ENCODE measurements at regions not wholly inside any gene's neighbourhood (a gene's known extent, or its start where the extent isn't known, plus 50 kb on each side); places are given as distances from the start of the nearest gene placed in this dataset.

GRCh38 chr6:112002307-112002706 lies 51.6 kb upstream of the CCN6 start:
- no peak overlapping the region for H3K4me2 ChIP-seq
- H3F3A ChIP-seq (replicated peaks; ENCODE audit: low read depth) = no peaks in the 10 kb centered on the region
- no peaks in the 10 kb centered on the region for H3K79me2 ChIP-seq (replicated peaks; ENCODE audit: insufficient read depth)
- no peak overlapping the region for H3K27ac ChIP-seq (ENCODE audit: low read depth)
- H3K36me3 ChIP-seq (ENCODE audit: insufficient read depth) = no peaks in the 10 kb centered on the region
- H2AFZ ChIP-seq = no peak overlapping the region
- Mint-ChIP-seq H3K27ac (no peak overlapping the region), H3K27me3 (ENCODE audit: insufficient read depth, low read depth, poor library complexity) (no peaks in the 10 kb centered on the region), H3K36me3 (ENCODE audit: low read depth) (no peaks in the 10 kb centered on the region), H3K4me1 (peaks cover 7% of the 10 kb centered on the region; the same call in 2 of the 3 replicates), H3K9me3 (no peaks in the 10 kb centered on the region), H3K4me3 (no peak overlapping the region)
- DNase-seq (ENCODE audit: low spot score) (no peak), ATAC-seq (no peak)
- H3K4me1 ChIP-seq (ENCODE audit: insufficient read depth) = peaks cover 3% of the 10 kb centered on the region; the same call in 1 of the 2 replicates
- no peaks in the 10 kb centered on the region for H3K27me3 ChIP-seq (ENCODE audit: insufficient read depth)
- no peaks in the 10 kb centered on the region for H4K20me1 ChIP-seq (replicated peaks; ENCODE audit: insufficient read depth)
- H3K9me2 ChIP-seq (ENCODE audit: insufficient read depth) = 0 out of 2 replicates have a peak, but pooled peaks cover 5% of the 10 kb centered on the region
- TF ChIP-seq CREB1 (CRISPR knock-in tag; IDR thresholded peaks at IDR 0.05; ENCODE audit: low read depth) = no peak
- TF ChIP-seq ZNF331 (CRISPR knock-in tag; IDR thresholded peaks at IDR 0.05; ENCODE audit: low read depth) = no peak
- TF ChIP-seq NANOG (IDR thresholded peaks at IDR 0.05; ENCODE audit: borderline replicate concordance) = no peak
- TF ChIP-seq EZH2 (IDR thresholded peaks at IDR 0.05; ENCODE audit: low read depth, unreplicated experiment) = no peak
- no peak for TF ChIP-seq ZNF114 (CRISPR knock-in tag; IDR thresholded peaks at IDR 0.05)
- TF ChIP-seq ZNF462 (CRISPR knock-in tag; IDR thresholded peaks at IDR 0.05) = no peak
- TF ChIP-seq EZH2phosphoT487 (IDR thresholded peaks at IDR 0.05; ENCODE audit: unreplicated experiment) = no peak
- TF ChIP-seq, protein P1, sequence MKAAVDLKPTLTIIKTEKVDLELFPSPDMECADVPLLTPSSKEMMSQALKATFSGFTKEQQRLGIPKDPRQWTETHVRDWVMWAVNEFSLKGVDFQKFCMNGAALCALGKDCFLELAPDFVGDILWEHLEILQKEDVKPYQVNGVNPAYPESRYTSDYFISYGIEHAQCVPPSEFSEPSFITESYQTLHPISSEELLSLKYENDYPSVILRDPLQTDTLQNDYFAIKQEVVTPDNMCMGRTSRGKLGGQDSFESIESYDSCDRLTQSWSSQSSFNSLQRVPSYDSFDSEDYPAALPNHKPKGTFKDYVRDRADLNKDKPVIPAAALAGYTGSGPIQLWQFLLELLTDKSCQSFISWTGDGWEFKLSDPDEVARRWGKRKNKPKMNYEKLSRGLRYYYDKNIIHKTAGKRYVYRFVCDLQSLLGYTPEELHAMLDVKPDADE (IDR thresholded peaks at IDR 0.05) = no peak
- no peak overlapping the region for H3K4me3 ChIP-seq

Data from GM23338 (cell line).